ENCODE measurements at regions not wholly inside any gene's neighbourhood (a gene's known extent, or its start where the extent isn't known, plus 50 kb on each side); places are given as distances from the start of the nearest gene placed in this dataset.
A peak's percentile ranks its signal among the peaks of the same experiment; 100 is the strongest.

DNA sequence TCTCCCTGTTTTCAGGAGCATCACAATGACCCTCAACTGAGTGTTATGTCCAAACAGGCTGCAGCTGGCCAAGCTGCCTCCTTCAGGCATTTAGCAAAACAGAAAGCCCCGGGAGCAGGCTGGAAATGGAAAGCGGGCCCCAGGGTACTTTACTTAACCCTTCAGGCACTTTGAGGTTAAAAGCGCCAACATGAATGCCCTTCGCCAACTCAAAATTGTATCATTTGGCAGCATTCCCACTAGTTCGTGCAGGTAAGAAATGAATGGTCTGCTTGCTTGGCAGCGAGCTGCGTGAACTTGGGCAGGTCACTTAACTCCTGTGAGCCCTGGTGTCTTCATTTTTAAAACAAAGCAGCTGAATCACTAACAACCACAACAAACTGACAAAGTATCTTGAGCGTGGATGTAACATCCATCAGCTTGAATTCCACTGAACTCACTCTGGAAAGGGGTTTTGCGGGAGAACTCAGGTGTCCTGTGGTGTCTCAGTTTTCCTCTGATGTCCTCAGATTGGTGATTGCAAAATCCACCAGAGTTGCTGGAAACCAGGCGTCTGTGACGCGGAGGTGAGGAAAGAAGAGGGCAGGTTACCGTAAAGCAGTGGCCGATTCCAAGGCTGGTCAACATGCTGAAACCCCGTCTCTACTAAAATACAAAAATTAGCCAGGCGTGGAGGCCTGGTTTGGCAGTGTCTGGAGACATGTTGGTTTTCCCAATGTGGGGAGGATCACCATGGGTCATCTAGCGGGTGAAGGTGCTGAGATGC, 118.8 kb upstream of the ZNF217 start:
- no peak for DNase-seq

DNA sequence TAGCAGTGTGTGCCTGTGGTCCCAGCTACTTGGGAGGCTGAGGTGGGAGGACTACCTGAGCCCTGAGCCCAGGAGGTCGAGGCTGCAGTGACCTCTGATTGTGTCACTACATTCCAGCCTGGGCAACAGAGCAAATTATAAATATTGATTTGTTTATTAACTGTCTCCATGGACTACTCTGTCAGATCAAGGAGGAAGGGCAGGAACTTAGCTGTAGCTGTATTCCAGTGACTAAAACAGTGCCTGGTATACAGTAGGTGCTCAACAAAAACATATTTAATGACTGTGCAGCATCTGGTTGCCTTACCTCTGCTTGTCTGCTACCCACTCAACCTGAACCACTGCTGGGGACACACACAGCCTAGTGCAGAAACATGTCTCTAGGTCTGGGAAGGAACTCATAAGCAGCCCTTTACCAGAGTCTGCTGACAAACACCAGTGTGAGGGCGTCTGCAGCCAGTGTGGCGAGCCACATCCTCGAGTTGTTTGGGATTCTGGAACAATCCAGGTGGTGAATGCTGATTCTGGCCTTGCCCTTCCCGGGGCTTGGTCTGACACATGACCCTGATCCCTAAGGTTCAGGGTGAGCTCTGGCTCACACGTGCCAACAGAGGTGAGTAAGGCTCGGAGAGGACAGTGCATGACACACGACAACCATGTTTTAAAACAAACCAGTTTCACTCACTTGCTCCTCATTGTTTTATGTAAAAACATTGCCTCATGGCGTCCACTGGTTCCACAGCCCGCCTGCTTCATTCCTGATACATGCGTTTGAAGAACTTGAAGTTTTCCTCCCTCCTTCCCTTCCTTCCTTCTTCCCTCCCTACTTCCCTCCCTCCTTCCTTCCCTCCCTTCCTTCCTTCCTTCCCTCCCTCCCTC, 117.9 kb upstream of the ZNF217 start:
- DNase-seq = no peak

- peak; percentile 85 for DNase-seq
Measured at GRCh38 chr20:53708129-53708968, 114.7 kb upstream of the ZNF217 start.

DNA sequence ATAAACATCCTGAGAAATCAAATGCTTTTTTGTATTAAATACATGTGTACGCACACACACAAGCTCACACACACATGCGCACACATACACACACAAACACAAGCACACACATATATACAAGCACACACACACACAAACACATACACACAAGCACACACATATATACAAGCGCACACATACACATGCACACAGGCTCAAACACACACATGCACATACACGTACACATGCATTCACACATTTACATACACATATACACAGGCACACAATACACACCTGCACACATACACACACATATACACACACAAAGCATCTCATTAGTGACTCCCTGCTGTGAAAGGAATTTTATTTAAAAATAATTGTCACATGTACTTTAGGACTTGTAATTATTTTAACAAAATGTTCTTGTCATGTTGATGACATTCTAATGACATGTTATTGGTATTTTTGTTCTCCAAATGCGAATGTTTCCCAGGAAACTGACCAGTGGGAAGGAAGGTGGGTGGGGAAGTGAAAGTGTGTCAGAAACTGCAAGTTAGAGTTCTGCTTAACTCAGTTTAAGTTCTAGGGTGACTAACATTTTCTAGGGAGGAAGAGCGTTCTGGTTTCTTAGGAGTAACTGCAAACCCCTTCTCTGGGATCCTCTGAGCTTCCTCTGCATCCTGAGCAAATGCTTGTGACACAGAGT, 113.9 kb upstream of the ZNF217 start:
- peak; percentile 52 for DNase-seq

- peak; percentile 89 for DNase-seq
Measured at GRCh38 chr20:53706466-53707370, 113.1 kb upstream of the ZNF217 start.

- no peak for DNase-seq
Measured at GRCh38 chr20:53706008-53706465, 112.4 kb upstream of the ZNF217 start.

DNA sequence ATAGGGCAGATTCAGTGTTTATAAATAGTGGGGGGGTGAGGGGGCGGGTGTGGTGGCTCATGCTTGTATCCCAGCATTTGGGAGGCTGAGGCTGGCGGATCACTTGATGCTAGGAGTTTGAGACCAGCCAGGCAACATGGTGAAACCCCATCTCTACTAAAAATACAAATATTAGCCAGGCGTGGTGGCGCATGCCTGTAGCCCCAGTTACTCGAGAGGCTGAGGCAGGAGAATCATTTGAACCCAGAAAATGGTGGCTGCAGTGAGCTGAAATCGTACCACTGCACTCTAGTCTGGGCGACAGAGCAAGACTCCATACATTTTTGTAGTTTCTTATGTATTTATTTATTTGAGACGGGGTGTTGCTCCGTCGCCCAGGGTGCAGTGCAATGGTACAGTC, 109.0 kb upstream of the ZNF217 start:
- no peak for DNase-seq

DNA sequence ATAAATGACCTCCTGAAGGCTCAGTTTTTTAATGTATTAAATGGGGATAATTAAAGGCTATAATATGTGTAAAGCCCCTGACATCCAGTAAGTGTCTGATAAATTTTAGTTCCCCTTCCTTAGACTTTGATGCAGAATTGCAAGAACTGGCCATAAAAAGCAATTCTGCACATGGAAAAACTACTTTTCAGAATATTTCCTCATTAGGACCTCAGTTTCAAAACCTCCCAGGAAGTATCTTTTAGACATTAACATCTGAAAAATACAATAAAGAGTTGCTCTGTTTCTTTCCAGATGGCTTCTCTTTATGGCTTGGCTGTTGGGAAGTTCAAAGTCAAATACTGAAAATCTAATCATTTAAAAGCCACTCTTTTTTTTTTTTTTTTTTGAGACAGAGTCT, 106.3 kb upstream of the ZNF217 start:
- no peak for DNase-seq

DNA sequence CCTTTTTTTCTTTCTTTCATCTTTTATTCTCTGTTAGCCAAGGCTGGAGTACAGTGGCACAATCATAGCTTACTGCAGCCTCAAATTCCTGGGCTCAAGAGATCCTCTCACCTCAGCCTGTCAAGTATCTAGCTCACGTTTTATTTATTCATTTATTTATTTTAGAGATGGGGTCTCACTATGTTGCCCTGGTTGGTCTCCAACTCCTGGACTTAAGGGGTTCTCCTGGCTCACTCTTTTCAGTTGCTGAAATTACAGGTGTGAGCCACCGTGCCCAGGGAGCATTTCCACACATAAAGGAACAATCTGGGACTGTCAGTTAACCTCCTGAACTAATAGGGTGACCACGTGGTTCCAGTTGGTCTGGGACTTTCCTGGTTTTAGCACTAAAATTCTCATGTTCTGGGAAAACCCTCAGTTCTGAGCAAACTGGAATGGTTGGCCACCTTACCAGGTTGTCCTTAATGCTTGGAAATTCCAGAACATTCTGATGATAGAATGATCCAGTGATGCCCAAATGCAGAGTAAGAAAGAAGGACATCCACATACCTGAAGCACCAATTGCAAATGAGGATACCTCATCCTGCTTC, 105.5 kb upstream of the ZNF217 start:
- DNase-seq = no peak

- no peak for DNase-seq
Measured at GRCh38 chr20:53698371-53698978, 104.8 kb upstream of the ZNF217 start.

DNA sequence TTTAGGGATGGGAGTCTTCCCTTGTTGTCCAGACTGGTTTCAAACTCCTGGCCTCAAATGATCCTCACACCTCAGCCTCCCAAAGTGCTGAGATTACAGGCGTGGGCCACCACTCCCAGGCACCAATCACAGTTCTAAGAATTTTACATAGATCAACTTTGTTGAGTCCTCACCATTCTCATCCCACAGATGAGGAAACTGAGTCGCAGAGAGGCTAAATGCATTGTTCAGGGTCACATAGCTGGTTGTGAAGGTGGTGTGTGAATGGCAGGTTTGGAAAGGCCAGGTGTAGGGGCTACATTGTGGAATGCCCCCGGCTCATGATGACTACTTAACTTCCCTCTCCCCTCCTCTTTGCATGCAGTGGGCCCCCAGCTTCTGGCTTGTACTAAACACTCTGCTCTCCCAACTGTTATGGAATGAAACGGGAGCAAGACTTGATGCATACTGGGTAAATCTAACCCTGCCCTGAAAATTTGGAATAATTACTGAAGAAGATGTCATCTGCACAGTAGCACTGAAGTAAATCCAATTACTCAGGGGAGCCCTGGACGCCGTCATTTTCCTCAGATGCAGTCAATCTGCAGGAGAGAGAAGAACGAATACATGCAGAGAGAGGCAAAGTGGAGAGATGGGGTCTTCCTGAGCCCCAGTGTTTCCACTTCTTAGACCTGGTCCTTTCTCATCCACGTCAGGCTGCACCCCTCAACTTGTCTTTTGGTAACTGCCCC, 102.3 kb upstream of the ZNF217 start:
- DNase-seq = no peak

DNA sequence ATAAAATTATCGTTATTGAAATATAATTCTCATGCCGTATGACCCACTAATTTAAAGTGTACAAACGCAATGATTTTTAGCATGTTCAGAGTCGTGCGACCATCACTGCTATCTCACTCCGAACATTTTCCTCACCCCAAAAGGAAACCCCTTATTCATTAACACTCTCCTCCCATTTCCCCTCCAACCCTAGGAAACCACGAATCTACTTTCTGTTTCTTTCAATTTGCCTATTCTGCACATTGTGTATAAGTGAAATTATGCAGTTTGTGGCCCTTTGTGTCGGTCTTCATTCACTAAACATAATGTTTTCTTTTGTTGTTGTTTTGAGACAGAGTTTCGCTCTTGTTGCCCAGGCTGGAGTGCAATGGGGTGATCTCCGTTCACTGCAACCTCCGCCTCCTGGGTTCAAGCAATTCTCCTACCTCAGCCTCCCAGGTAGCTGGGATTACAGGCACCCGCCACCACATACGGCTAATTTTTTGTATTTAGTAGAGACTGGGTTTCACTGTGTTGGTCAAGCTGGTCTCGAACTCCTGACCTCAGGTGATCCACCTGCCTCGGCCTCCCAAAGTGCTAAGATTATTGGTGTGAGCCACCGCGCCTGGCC, 99.7 kb upstream of the ZNF217 start:
- DNase-seq = no peak

DNA sequence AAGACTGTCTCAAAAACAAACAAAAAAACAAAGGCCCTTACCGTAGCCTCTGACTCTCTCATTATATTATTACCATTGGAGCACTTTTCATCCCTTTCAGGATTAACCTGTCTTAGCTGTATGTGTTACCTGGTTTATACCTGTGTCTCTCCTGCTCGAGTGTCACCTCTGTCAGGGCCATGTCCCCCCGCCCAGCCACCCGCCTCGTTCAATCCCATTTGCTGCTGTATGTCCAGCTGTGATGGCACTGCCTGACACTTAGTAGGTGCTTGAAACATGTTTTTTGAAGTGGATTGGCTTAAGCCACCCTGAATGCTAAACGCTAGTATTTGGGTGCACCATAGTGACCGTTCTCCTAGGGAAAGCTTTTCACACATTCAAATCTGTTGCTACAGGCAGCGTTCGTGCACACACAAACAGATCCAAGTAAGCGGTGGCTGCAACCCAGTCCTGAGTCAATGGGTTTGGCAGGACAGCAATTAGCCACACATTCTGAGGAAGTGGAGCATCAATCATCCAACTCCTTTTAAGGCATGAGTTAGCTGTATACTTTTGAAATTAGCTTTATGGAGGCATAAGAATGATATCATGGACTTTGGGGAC, 98.9 kb upstream of the ZNF217 start:
- DNase-seq = peak; percentile 86

DNA sequence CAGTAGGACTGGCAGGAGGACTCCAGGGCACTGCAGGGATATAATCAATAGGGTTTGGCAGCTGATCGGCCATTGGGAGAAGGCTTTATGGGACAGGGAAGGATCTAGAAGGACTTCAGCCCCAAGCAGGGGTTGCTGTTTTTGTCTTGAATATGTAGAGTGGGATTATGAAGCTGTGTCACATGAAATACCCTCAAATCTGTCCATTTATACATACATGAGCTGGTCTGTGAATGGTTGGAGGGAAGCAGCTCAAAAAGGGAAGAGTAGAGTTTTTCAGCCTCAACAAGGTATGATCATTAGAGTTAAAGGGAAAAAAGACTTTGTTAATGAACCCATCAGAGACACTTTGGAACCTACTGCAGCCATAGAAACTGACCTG, 98.2 kb upstream of the ZNF217 start:
- DNase-seq = no peak

DNA sequence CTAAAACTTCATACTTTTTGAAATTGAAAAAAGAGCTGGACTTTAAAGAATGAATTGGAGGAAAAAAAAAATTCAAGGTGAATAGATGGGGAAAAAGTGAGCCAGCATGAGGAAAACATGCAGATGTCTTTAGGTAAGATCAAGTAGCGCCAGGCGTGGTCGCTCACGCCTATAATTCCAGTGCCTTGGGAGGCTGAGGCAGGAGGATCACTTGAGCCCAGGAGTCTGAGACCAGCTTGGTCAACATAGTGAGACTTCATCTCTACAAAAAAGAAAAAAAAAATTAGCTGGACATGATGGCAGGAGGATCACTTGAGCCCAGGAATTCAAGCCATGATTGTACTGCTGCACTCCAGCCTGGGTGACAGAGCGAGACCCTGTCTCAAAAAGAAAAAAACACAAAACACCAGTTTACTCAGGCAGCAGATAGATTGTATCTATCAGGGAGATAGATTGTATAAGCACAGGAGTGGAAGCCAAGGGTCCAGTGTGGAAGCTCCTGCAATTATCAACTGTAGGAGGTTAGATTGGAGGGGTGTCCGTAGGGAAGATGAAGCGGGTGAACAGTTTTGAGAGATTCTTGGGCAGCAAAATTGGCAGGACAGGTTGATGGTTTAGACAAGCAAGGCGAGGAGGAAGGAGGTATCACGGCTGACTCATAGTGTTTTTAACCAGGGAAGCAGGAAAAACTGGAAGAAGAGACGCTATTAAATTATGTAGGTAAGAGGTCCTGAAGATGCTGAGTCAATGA, 97.6 kb upstream of the ZNF217 start:
- no peak for DNase-seq

- DNase-seq = no peak
Measured at GRCh38 chr20:53688085-53688484, 94.4 kb upstream of the ZNF217 start.

DNA sequence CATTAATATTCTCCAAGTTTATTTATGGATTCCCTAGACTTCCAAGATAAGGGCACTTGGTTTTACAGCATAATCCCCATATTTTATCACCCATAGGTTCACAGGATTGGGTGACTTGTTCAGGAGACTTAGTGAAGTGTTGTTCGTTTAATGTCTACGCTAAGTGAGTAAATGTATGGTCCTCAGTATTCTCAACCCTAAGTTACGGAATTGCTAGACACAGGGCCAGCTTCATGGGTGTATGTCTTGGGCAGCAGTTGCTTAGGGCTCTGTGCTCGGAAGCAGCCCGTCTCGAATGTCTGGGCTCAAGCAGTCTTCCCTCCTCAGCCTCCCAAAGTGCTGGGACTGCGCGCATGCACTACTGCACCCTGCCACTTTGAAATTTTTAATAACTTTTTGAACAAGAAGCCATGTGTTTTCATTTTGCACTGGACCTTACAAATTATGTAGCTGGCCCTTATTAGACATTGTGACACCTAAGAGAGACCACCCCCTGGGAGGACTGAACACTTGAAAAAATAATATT, 91.5 kb upstream of the ZNF217 start:
- no peak for DNase-seq

- no peak for DNase-seq
Measured at GRCh38 chr20:53683506-53683905, 89.9 kb upstream of the ZNF217 start.
